Tibial nerve (tissue), 3 donors: ENCODE measurements at regions not wholly inside any gene's neighbourhood (a gene's known extent, or its start where the extent isn't known, plus 50 kb on each side); places are given as distances from the start of the nearest gene placed in this dataset.

Experiments used
- CTCF ChIP-seq, 5 experiments: fragments of 200-600 bp in 3 of 5; fragments of 450-650 bp in 2 of 5; sonication (generic) in 3 of 5; IDR thresholded peaks; one replicate each; pipeline ENCODE4 v1.5.1; 2016 to 2019; ENCODE audit warnings: antibody characterized with exemption in 5 of 5, mild to moderate bottlenecking in 3 of 5, moderate library complexity in 2 of 5
- POLR2A ChIP-seq, 2 donors: fragments of 450-650 bp; IDR thresholded peaks; one replicate each; pipeline ENCODE4 v1.6.1; 2017; ENCODE audit warnings: antibody characterized with exemption in 2 of 2, mild to moderate bottlenecking in 2 of 2, moderate library complexity in 2 of 2

GRCh38 chr22:23458663-23459541, 121.2 kb downstream of the IGLL1 start:
- TF ChIP-seq POLR2A (IDR thresholded peaks at IDR 0.05), result no peak
- no peak for TF ChIP-seq CTCF (IDR thresholded peaks at IDR 0.05)
